GM13977 (cell line): ENCODE measurements at regions not wholly inside any gene's neighbourhood (a gene's known extent, or its start where the extent isn't known, plus 50 kb on each side); places are given as distances from the start of the nearest gene placed in this dataset.

Experiments
- DNase-seq: peaks from one replicate; pipeline ENCODE4 v3.0.0; 2012; ENCODE audit warnings: low spot score
- in situ Hi-C: fragments of 300-500 bp; cut with MboI; formaldehyde crosslinking; loops from one replicate; pipeline ENCODE4 v1.12.0; 2022; ENCODE audit warnings: low sequenced_read_pairs, low pct_unique_long_range_greater_than_20kb, mixed read lengths, inconsistent platforms; ENCODE audit not compliant: unreplicated experiment
- TF ChIP-seq, protein P1 (sequence below): IDR thresholded peaks from 2 replicates; pipeline ENCODE4 v1.5.1; 2012; ENCODE audit warnings: mild to moderate bottlenecking, control low read depth; ENCODE audit not compliant: insufficient read depth; ENCODE audit errors: extremely low read depth, missing control alignments

DNA sequence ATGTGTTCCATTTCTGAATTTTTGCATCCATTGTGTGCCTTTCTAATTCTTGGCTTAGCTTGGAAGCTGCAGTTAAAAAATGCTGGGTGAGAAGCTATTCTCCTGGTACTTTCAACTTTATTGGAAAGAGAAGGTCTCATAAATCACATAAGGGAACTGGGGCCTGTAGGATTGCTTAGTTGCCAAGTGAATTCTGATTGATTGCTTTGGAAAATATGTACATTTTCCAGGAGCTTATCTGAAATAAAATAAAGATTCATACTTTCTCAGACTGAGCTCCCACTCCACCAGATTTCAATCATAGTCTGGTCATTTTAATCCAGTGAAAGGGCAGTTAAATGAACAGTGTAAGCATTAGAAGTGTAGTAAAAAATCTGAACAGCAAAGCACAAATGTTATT lies 50.0 kb upstream of the PRICKLE1 start:
- no peak for DNase-seq
- TF ChIP-seq, protein P1, sequence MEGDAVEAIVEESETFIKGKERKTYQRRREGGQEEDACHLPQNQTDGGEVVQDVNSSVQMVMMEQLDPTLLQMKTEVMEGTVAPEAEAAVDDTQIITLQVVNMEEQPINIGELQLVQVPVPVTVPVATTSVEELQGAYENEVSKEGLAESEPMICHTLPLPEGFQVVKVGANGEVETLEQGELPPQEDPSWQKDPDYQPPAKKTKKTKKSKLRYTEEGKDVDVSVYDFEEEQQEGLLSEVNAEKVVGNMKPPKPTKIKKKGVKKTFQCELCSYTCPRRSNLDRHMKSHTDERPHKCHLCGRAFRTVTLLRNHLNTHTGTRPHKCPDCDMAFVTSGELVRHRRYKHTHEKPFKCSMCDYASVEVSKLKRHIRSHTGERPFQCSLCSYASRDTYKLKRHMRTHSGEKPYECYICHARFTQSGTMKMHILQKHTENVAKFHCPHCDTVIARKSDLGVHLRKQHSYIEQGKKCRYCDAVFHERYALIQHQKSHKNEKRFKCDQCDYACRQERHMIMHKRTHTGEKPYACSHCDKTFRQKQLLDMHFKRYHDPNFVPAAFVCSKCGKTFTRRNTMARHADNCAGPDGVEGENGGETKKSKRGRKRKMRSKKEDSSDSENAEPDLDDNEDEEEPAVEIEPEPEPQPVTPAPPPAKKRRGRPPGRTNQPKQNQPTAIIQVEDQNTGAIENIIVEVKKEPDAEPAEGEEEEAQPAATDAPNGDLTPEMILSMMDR, result no peak
- in situ Hi-C loops, result no loop called here
